ENCODE measurements at regions not wholly inside any gene's neighbourhood (a gene's known extent, or its start where the extent isn't known, plus 50 kb on each side); places are given as distances from the start of the nearest gene placed in this dataset.

DNA sequence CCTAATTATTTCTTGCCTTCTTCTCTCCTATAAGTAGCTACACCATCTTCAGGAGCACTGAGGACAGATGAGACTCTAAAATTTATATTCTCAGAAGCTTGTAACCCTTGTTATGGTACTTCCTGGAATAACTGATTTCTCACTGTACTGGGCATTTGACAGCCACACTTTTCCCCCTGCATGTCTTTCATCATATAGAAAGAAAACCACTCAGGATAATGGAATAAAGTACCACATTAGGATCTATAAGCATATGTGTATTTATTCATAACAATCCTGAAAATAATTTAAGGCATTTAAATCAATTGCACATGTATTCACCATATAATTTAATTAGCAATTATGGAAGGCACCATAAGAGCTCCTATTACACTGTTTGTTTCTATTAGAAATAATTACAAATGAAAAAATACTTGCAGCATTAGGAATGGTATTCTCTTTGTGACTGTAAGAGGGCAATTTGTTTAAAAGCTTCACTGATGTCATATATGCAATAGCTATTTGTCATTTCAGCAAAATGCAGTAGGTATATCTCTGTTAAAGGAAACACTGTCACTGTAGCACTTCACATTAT, 216.9 kb upstream of the FSHR start:
- TF ChIP-seq, protein P1, sequence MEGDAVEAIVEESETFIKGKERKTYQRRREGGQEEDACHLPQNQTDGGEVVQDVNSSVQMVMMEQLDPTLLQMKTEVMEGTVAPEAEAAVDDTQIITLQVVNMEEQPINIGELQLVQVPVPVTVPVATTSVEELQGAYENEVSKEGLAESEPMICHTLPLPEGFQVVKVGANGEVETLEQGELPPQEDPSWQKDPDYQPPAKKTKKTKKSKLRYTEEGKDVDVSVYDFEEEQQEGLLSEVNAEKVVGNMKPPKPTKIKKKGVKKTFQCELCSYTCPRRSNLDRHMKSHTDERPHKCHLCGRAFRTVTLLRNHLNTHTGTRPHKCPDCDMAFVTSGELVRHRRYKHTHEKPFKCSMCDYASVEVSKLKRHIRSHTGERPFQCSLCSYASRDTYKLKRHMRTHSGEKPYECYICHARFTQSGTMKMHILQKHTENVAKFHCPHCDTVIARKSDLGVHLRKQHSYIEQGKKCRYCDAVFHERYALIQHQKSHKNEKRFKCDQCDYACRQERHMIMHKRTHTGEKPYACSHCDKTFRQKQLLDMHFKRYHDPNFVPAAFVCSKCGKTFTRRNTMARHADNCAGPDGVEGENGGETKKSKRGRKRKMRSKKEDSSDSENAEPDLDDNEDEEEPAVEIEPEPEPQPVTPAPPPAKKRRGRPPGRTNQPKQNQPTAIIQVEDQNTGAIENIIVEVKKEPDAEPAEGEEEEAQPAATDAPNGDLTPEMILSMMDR (IDR thresholded peaks at IDR 0.05; ENCODE audit: insufficient read depth, low read depth, low read length) = no peak
- TF ChIP-seq EZH2 (IDR thresholded peaks at IDR 0.05; ENCODE audit: insufficient read depth, low read length) = no peak
